Endothelial cell of umbilical vein (primary cell): ENCODE measurements at regions not wholly inside any gene's neighbourhood (a gene's known extent, or its start where the extent isn't known, plus 50 kb on each side); places are given as distances from the start of the nearest gene placed in this dataset.

ENCODE experiments used
- CTCF ChIP-seq, 2 donors: IDR thresholded peaks; 1 replicate in 1 of 2; 2 replicates in 1 of 2; pipeline ENCODE4 v1.5.1; 2011; ENCODE audit warnings: low read length in 2 of 2, mild to moderate bottlenecking in 2 of 2, moderate library complexity in 2 of 2, control low read depth in 1 of 2, inconsistent platforms in 1 of 2, low read depth in 1 of 2; ENCODE audit not compliant: insufficient read depth in 1 of 2; ENCODE audit errors: extremely low read depth in 1 of 2
- EZH2 ChIP-seq: IDR thresholded peaks from 2 replicates; pipeline ENCODE4 v1.6.1; 2012; ENCODE audit warnings: borderline replicate concordance, low read depth, mild to moderate bottlenecking, moderate library complexity, low read length, inconsistent platforms; ENCODE audit not compliant: severe bottlenecking
- JUN ChIP-seq: IDR thresholded peaks from 2 replicates; pipeline ENCODE4 v1.6.1; 2011; ENCODE audit warnings: borderline replicate concordance, low read depth; ENCODE audit not compliant: insufficient read length, insufficient read depth
- POLR2AphosphoS5 ChIP-seq: IDR thresholded peaks from 2 replicates; pipeline ENCODE4 v1.6.1; 2012; ENCODE audit warnings: low read depth, mild to moderate bottlenecking, control low read depth, low read length, moderate library complexity; ENCODE audit not compliant: insufficient read depth

- TF ChIP-seq EZH2 (no peak), CTCF (IDR thresholded peaks at IDR 0.05; ENCODE audit: extremely low read depth in 1 of 2, insufficient read depth in 1 of 2, low read depth in 1 of 2, low read length in 2 of 2) (no peak), POLR2AphosphoS5 (no peak), JUN (no peak)
These were observed 288.8 kb downstream of the KIF2B start for GRCh38 chr17:54111576-54111975.
